ENCODE measurements at regions not wholly inside any gene's neighbourhood (a gene's known extent, or its start where the extent isn't known, plus 50 kb on each side); places are given as distances from the start of the nearest gene placed in this dataset.

- no peak for TF ChIP-seq CTCF (IDR thresholded peaks at IDR 0.05; ENCODE audit: extremely low read depth in 1 of 2, insufficient read depth in 1 of 2, low read depth in 1 of 2, low read length in 2 of 2)
- no peak for TF ChIP-seq POLR2AphosphoS5 (IDR thresholded peaks at IDR 0.05; ENCODE audit: insufficient read depth, low read depth, low read length)
- no peak for TF ChIP-seq JUN (IDR thresholded peaks at IDR 0.05; ENCODE audit: borderline replicate concordance, insufficient read depth, insufficient read length, low read depth)
- TF ChIP-seq EZH2 (IDR thresholded peaks at IDR 0.05; ENCODE audit: borderline replicate concordance, low read depth, low read length, severe bottlenecking): no peak
These were observed 127.3 kb downstream of the ZNF608 start for GRCh38 chr5:124619121-124619520.

All from endothelial cell of umbilical vein (primary cell).